HG03097 (cell line): ENCODE measurements at regions not wholly inside any gene's neighbourhood (a gene's known extent, or its start where the extent isn't known, plus 50 kb on each side); places are given as distances from the start of the nearest gene placed in this dataset.
"Not testable (repeated sequence)": the region's sequence is repeated elsewhere in the genome, so short reads cannot be mapped to it uniquely, and the experiment has no call there.

ENCODE experiments used
- ATAC-seq: cut with Tn5 transposase; IDR thresholded peaks from one replicate; pipeline ENCODE4 v1.9.1; 2021; ENCODE audit not compliant: unreplicated experiment, low FRiP score

DNA sequence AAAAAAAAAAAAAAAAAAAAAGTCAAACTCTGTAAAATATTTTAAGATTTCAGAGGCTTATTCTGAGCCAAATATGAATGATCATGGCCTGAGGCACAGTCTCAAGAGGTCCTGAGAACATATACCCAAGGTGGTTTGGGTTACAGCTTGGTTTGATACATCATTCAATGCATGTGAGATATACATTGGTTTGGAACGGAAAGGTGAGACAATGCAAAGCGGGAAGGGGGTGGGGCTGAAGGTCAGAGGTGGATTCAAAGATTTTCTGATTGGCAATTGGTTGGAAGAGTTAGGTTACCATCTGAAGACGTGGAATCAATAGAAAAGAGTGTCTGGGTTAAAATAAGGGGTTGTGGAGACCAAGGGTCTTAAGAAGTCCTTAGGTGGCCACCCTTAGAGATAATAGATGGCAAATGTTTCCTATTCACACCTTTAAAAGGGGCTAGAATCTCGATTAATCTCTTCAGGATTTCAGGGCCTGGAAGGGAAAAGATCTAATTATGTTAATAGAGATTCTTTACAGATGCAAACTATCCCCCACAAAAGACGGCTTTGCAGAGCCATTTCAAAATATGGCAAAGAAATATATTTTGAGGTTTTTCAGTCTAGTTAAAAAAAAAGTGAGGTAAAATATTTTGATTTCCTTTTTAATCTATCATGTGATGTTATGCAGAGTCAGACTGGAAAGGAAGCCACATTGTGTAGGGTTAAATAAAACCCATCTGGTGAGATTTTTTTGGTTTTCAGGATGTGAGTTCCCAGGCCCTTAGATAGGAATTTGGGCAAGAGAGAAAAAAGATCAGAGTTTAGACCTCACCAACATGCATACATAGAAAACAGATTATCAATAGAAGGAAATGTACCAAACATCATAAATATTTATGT is 173.8 kb upstream of the CNOT2 start:
- ATAC-seq, result no peak

DNA sequence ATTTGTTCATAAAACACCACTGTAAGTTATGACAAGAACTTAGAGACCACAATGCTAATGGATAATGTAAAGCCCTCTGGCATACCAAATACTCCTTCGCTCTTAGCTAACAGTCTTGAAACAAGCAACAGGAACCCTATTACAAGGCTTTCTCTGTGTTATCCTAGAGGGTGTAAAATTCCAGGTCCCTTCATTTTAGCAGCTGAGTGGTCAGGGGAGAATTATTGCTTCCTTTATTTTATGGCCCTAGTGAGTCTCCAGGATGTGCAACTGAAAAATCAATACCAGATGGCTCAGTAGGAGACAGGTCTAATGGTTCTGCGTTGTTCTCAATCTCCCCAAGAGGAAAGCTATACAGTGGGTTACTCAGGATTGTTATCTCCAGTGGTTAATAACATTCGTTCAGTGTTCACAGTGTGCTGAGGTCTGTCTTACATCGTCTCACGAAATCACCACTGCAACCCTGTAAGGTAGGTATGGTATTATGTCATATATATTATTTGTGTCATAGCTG is 172.7 kb upstream of the CNOT2 start:
- ATAC-seq, result no peak

DNA sequence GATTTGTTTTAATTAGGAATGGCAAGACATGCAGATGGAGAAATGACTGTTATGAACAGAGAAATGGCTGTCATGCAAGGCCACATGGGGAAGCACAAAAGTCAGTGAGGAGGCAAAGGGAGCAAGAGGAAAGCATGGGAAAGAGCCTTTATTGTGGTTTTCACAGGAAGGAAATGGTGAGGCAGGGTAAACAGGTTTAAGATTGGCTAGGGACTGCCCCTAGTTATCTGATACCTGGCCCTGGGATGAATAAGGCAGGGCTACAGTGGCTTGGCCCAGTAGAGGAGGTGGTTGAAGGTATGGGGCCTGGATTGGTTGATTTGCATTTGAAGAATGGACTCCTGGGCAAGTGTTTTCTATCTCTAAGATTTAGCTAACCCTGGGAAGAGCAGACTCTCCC is 168.7 kb upstream of the CNOT2 start:
- no peak for ATAC-seq

DNA sequence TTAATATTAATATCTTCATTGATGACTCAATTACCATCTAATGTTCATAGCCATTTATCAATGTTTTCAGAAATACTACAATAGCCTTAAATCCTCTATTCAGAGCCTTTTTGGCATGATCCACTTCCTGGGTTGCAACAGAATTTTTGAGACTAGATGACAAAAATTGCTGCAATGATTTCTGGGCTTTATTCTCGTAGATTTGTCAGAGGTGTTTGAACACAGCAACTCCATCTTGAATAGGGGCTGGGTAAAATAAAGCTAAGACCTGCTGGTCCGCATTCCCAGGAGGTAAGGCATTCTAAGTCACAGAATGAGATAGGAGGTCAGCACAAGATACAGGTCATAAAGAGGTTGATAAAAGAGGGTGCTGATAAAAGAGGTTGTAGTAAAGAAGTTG is 165.8 kb upstream of the CNOT2 start:
- ATAC-seq, result no peak

DNA sequence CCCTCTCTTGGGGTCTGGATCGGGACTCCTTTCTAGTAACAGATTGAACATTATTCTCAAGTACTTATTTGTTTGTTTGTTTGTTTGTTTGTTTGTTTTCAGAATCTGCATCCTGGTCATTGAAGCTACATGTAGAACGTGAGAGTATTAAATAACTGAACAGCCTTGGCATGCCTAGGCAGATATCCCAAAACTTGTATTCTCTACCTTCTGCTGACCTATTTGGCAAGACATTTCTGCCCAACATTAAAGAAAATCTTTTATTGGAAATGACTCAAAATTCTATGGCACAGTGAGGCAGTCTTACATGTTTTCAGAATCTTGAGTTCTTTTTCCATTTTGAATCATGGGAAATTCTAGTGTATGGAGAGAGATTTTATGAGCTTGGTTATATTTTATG is 165.1 kb upstream of the CNOT2 start:
- no peak for ATAC-seq

DNA sequence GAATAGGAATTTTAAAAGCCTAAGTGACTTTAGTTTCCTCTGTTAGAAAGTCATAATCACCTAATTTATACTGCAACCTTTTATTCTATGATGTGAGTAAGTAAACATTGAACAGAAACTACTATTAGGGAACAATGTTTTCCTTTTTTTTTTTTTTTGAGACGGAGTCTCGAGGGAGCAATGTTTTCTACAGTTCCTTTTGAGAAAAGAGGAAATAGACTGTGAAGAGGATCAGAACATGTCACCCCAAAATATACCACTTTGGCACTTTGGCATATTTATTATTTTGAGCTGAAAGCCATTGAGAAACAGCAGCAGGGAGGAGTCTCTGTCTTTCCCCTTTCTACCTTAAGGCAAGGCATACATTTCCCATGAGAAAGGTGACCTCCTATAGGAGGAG is 162.7 kb upstream of the CNOT2 start:
- ATAC-seq, result no peak

DNA sequence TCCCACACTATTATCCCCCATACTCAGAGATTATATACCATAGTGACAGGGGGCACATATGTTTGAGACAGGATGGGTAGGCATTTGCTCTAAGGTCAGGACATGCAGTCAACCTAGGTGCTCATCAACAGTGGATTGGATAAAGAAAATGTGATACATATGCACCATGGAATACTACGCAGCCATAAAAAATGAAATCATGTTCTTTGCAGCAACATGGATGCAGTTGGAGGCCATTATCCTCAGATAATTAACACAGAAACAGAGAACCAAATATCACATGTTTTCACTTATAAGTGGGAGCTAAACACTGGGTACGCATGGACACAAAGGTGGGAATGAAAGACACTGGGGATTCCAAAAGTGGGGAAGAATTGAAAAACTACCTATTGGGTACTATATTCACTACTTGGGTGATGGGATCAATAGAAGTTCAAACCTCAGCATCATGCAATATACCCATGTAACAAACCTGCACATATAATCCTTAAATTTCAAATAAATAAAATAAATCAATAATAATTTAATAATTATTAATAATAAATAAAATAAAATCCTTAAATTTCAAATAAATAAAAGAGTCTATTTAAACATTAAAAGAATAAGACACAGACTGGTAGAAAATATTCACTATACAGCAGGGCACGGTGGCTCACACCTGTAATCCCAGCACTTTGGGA is 160.1 kb upstream of the CNOT2 start:
- ATAC-seq, result no peak

DNA sequence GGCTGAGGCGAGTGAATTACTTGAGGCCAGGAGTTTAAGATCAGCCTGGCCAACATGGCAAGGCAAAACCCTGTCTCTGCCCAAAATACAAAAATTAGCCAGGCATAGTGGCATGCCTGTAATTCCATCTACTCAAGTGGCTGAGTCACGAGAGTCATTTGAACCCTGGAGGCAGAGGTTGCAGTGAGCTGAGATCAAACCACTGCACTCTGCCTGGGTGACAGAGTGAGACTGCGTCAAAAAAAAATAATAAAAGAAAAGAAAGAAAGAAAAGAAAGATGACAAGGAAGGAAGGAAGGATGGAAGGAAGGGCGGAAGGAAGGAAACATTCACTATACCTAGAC is 159.6 kb upstream of the CNOT2 start:
- no peak for ATAC-seq

DNA sequence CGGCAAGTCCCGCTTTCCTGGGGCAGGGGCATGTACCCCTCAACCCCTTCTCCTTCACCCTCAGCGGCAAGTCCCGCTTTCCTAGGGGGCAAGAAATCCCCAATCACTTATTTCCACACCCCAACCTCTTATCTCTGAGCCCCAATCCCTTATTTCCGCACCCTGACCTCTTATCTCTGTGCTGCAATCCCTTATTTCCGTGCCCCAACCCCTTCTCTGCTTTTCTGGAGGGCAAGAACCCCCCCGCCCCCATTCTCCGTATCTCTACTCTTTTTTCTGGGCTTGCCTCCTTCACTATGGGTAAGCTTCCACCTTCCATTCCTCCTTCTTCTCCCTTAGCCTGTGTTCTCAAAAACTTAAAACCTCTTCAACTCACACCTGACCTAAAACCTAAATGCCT is 156.9 kb upstream of the CNOT2 start:
- not testable (repeated sequence) for ATAC-seq

DNA sequence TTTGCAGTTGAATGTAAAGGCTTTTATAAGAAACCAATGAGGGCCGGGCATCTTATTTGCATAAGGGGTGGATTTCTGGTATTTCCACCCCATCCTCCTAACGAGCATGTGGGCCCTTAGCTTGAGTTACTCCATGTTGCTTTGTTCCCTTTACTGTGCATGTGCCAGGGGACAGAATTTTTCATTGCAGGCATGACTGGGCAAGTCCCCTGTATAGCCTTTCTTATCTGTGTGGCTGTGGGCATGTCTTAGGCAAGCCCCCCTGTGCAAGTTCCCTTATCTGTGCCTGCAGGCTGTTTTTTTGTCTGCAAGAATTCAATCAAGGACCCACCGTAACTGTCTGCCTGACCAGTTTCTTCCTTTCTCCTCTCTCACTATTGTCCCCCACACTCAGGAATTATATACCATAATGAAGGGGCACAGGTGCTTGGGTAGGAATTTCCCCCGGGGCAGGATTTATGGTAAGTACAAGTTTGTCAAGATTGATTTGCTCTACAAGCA is 152.2 kb upstream of the CNOT2 start:
- no peak for ATAC-seq

DNA sequence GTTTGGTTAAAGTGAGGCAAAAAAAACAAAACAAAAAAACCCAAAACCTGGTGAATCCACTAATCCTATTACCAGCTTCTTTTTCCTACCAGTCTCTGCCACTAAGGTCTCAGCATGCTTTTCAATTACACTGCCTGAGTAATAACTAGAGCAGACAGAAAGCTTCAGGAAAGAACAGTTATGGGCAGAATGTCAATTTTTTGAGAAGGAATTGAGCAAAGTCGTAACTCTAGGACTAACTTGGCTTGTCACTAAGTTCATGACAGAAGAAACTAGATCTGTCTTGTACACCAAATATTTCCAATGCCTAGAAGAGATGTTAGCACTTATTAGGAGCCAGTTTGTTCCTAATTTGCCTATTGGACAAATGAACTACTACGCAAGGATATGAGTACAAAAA is 148.8 kb upstream of the CNOT2 start:
- ATAC-seq, result no peak

DNA sequence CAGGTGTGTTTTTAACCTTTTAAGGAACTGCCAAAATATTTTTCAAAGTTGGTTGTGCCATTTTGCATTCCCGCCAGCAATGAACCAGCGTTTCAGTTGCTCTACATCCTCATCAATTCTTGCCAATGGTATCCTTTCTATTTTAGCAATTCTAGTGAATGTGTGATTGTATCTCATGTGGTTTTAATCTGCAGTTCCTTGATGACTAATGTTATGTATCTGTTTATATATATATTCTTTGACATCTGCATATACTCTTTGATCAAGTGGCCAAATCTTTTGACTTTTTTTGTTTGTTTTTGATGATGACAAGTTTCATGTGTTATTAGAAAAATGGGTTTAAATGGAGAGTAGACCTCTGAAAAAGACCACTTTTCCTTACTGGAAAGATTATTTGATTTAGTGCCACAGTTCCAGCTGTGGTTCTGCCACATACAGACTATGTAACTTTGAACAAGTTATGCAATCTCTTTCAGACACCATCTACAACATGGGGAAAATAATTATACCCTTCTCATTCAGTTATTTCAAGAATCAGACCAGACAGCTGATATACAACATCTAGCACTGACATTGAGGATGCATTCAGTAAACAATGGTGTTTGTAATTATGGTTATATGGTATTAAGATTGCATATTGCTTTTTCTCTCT is 146.3 kb upstream of the CNOT2 start:
- ATAC-seq, result no peak

DNA sequence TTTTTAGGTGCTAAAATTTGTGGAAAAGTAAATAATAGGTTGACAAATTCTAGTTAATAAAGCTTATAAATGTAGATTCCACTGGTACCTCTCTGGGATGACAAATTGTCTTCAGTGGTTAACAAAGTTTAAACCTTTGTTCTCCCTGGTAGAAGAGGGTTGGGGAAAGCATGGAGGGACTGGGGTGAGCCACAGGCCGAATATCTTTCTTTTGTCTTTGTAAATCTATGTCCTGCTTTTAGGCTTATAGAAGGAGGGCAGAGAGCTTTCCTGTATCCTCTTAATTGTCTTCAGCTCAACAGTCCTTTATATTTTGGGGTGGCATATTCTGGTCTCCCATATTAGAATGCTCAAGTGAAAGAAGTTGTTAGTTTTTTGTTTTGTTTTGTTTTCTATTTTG is 142.2 kb upstream of the CNOT2 start:
- ATAC-seq, result no peak

DNA sequence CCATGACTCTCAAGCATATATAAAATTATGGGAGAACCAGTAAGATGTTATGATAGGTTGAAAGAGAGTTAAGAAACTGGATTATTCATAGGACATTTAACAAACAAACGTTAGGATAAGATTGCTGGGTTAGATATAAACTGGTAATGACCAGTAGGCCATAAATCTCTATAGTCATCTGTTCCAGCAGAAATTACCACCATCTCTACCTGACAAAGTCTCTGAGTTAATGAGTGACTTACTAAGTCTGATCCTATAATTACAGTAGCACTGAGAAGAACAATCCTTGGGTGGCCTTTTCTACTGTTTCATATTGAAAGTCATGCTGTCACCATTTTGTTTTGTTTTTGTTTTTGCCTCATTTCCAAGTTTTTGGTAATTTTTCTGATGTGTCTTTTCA is 136.9 kb upstream of the CNOT2 start:
- ATAC-seq, result no peak

DNA sequence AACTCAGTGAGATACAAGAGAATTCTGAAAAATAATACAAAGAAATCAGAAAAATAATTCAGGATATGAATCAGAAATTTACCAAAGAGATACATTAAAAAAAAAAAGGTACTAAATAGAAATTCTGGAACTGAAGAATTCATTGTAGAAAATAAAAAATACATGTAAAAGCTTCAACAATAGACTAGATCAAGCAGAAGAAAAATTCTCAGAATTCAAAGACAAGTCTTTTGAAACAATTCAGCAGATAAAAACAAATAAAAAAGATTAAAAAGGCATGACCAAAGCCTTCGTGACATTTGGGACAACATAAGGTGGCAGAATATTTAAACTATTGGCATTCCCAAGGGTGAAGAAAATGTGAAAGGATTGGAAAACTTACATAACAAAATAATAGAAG is 133.1 kb upstream of the CNOT2 start:
- no peak for ATAC-seq

DNA sequence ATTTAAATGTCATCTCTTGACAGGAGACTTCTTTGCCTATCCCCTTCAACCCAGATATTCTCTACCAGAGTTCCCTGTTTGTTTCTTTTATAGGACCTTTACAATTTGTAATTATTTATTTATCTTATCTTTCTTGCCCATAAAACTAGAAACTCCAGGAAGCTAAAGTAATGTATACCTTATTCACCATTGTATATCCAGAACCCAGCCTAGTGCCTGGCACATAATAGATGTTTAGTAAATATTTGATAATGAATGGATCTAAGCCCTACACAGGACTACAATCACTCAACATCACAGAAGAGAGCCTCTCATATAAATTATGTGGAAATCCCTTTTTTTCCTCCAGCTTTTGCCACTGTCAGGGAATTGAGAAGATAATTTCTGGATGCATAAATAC is 125.6 kb upstream of the CNOT2 start:
- no peak for ATAC-seq

DNA sequence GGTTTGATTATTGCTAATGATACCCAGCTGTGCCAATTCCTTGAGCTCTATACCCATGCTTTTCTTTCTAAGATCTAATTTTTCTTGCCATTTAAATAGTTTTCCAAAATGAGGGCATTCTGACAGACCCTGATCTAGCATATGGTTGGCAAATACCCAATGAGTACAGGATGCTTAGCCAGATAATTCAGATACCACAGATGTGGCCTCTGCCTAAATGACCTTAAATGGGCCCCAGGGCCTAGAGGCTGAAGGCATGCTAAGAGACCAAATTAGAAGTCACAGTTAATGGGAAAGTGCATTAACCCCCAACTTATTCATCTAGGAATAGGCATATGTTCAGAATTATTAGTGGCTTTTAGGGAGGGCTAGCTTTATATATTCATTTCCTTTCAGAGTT is 122.3 kb upstream of the CNOT2 start:
- ATAC-seq, result no peak

DNA sequence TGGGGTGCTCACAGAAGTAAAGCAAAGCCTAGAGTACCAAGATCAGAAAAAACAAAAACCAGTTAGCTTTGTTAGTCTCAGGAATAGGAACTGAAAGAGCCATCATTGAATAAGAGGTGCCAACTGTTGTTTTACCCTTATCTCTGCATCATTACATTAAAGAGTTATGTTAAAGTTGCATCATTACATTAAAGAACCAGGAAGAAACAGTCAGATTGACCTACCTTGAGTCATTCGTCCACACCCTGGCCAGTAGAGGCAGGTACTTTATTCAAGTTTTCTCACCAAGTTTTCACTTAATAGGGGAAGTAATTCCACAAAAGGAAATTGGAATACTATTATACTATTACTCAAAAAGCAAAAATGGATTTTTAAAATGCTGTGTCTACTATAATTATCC is 121.7 kb upstream of the CNOT2 start:
- no peak for ATAC-seq

DNA sequence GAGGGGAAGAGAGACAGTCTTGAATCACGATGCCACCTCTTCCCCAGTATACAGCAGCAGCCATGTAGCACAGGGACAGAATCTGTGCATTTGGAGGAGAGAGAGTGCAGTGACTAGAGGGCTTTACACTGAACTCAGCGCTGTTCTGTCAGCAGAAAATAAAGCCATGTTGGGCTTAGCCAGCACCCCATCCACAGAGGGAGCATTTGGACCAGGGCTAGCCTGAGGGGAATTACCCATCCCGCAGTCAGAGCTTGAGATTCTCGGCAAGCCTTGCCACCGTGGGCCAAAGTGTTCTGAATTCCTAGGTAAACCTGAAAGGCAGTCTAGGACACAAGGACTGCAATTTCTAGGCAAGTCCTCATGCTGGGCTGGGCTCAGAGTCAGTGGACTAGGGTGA is 120.4 kb upstream of the CNOT2 start:
- no peak for ATAC-seq

DNA sequence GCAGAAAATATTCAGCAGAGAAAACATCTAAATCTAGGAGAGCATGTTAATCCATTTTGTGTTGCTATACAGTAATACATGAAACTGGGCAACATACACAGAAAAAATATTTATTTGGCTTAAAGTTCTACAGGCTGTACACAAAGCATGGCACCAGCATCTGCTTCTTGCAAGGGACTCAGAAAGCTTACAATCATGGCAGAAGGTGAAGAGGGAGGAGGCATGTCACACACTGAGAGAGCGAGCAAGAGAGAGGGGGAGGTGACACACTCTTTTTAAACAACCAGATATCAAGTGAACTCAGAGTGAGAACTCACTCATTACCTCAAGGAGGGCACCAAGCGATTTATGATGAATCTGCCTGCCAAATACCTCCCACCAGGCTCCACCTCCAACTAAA is 94.2 kb upstream of the CNOT2 start:
- no peak for ATAC-seq

DNA sequence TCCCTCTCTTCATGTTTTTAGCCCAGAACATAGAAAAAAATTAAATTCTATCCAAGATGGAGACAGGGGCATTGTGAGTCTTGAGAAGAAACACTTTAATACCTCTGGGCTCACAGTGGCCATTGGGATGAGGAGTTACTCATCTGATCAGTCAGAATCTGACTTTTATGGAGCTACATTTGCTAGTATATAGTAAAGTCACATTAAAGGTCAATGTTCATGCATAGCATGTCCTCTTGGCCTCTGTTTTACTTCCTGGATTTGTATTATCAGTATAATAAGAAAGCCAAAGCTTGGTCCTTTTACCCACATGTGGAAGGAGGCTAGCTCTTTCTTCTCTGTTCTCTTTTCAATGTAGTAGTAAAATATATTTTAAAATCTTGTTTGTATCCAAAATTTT is 93.6 kb upstream of the CNOT2 start:
- ATAC-seq, result no peak
